Fibroblast of the aortic adventitia (primary cell): ENCODE measurements at regions not wholly inside any gene's neighbourhood (a gene's known extent, or its start where the extent isn't known, plus 50 kb on each side); places are given as distances from the start of the nearest gene placed in this dataset.
"Not testable (repeated sequence)": the region's sequence is repeated elsewhere in the genome, so short reads cannot be mapped to it uniquely, and the experiment has no call there.

Experiments
- DNase-seq: peaks from one replicate; pipeline ENCODE4 v3.0.0-alpha.2; 2010; ENCODE audit warnings: low read depth
- H3K4me3 ChIP-seq: 2 replicates; pipeline ENCODE4 v1.5.1; 2011; ENCODE audit warnings: low read depth, mild to moderate bottlenecking, control low read depth, low read length, moderate library complexity
- TF ChIP-seq, protein P1 (sequence below): IDR thresholded peaks from 2 replicates; pipeline ENCODE4 v1.5.1; 2011; ENCODE audit warnings: mild to moderate bottlenecking, low read length, control low read depth, inconsistent platforms; ENCODE audit not compliant: insufficient read depth

- TF ChIP-seq, protein P1, sequence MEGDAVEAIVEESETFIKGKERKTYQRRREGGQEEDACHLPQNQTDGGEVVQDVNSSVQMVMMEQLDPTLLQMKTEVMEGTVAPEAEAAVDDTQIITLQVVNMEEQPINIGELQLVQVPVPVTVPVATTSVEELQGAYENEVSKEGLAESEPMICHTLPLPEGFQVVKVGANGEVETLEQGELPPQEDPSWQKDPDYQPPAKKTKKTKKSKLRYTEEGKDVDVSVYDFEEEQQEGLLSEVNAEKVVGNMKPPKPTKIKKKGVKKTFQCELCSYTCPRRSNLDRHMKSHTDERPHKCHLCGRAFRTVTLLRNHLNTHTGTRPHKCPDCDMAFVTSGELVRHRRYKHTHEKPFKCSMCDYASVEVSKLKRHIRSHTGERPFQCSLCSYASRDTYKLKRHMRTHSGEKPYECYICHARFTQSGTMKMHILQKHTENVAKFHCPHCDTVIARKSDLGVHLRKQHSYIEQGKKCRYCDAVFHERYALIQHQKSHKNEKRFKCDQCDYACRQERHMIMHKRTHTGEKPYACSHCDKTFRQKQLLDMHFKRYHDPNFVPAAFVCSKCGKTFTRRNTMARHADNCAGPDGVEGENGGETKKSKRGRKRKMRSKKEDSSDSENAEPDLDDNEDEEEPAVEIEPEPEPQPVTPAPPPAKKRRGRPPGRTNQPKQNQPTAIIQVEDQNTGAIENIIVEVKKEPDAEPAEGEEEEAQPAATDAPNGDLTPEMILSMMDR, result no peak
- DNase-seq, result no peak
- H3K4me3 ChIP-seq, result no peak overlapping the region
Measured at GRCh38 chr15:23797747-23798446, 110.8 kb upstream of the NDN start.

DNA sequence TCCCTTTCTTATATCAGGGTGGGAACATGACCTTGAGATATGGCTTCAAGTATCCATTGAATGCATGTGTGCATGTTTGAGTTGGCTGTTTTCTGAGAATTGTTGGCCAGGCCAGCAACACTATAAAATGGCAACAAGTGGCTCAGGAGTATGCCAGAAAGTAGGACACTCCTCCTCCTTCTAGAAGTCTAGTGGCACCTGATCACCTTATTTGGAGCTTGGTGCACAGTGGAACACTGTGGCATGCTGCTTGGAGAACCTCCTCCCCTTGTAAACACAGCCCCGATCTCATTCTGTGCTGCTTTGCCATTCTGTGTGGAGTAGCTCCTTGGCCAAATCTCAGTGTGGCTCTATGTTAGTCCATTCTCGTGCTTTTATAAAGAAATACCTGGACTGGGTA, 114.8 kb upstream of the NDN start:
- TF ChIP-seq, protein P1, result no peak
- no peak overlapping the region for H3K4me3 ChIP-seq
- no peak for DNase-seq

GRCh38 chr15:23802896-23803435, 115.9 kb upstream of the NDN start:
- H3K4me3 ChIP-seq, DNase-seq: not testable (repeated sequence)

DNA sequence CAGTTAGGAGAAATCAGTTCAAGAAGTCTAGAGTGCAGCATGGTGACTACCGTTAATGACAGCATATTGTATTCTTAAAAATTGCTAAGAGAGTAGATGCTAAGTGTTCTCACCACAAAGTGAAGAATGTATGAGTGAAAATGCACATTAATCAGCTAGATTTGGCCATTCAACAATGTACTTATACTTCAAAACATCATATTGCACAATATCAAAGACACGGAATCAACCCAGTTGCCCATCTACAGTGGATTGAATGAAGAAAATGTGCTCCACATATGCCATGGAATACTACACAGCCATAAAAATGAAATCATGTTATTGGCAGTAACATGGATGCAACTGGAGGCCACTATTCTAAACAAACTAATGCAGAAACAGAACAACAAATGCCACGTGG, 119.9 kb upstream of the NDN start:
- no peak overlapping the region for H3K4me3 ChIP-seq
- TF ChIP-seq, protein P1, result no peak
- no peak for DNase-seq

GRCh38 chr15:23823508-23823907, 136.4 kb upstream of the NDN start:
- no peak for DNase-seq
- no peak overlapping the region for H3K4me3 ChIP-seq
- TF ChIP-seq, protein P1, result no peak

- no peak for DNase-seq
- TF ChIP-seq, protein P1, result no peak
- H3K4me3 ChIP-seq, result no peak overlapping the region
Measured at GRCh38 chr15:23828786-23829185, 141.7 kb upstream of the NDN start.

DNA sequence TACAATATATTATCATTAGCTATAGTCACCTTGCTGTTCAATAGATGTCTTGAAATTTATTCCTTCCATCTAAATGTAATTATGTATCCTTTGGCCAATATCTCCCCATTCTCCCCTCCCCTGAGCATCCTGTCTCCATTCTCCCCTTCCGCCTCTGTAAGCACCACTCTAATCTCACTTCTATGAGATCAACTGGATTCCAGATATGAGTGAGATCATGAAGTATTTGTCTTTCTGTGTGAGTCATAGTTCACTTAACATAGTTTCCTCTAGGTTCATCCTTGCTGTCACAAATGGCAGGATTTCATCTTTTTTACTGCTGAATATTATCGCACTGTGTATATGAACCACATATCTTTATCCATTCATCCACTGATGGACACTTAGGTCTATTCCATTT, 148.8 kb upstream of the NDN start:
- H3K4me3 ChIP-seq, result no peak overlapping the region
- TF ChIP-seq, protein P1, result no peak
- no peak for DNase-seq
